Endothelial cell (in vitro differentiated cells): ENCODE measurements at regions not wholly inside any gene's neighbourhood (a gene's known extent, or its start where the extent isn't known, plus 50 kb on each side); places are given as distances from the start of the nearest gene placed in this dataset.

Source experiments
- DNase-seq: peaks from one replicate; pipeline ENCODE4 v3.0.0; 2021; ENCODE audit warnings: low spot score
- H3K27ac Mint-ChIP-seq: one replicate; pipeline ENCODE4 v1.8.0; 2021; ENCODE audit warnings: mixed read lengths, inconsistent platforms; ENCODE audit not compliant: unreplicated experiment
- H3K27me3 Mint-ChIP-seq: one replicate; pipeline ENCODE4 v1.8.0; 2021; ENCODE audit warnings: mild to moderate bottlenecking, moderate library complexity, mixed read lengths, inconsistent platforms; ENCODE audit not compliant: unreplicated experiment
- H3K36me3 Mint-ChIP-seq: one replicate; pipeline ENCODE4 v1.8.0; 2021; ENCODE audit warnings: mild to moderate bottlenecking, low read depth, mixed read lengths, inconsistent platforms; ENCODE audit not compliant: unreplicated experiment
- H3K4me1 Mint-ChIP-seq: one replicate; pipeline ENCODE4 v1.8.0; 2021; ENCODE audit warnings: mild to moderate bottlenecking, mixed read lengths, inconsistent platforms; ENCODE audit not compliant: unreplicated experiment
- H3K4me3 Mint-ChIP-seq: one replicate; pipeline ENCODE4 v1.8.0; 2021; ENCODE audit warnings: mild to moderate bottlenecking, mixed read lengths, inconsistent platforms; ENCODE audit not compliant: unreplicated experiment
- H3K9me3 Mint-ChIP-seq: one replicate; pipeline ENCODE4 v1.8.0; 2021; ENCODE audit warnings: mixed read lengths, inconsistent platforms; ENCODE audit not compliant: unreplicated experiment
- TF ChIP-seq, protein P1 (sequence below): fragments of 200-600 bp; sonication (generic); IDR thresholded peaks from one replicate; pipeline ENCODE4 v1.5.0; 2021; ENCODE audit warnings: antibody characterized with exemption; ENCODE audit not compliant: unreplicated experiment

DNA sequence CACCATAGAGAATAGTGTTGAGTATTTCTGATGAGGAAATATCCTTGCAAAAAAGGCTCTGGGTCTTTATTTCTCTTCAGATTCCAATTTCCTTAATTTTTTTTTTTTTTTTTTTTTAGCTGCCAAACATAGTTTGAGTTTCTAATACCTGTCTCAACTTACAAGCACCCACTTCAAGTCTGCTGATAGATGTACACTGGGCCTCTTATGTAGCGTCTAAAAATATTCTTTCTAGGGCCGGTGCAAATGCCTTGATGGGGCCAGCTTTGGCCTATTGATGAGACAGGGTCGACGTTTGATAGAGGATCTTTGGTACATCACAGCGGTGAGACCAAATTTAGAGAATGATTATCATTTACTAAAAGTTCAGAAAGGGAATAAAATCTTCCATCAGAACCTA is 626.4 kb downstream of the LMO4 start:
- Mint-ChIP-seq H3K4me1 (peaks cover 5% of the 10 kb centered on the region), H3K9me3 (no peaks in the 10 kb centered on the region), H3K36me3 (no peaks in the 10 kb centered on the region), H3K27ac (no peak overlapping the region), H3K27me3 (peaks cover 3% of the 10 kb centered on the region), H3K4me3 (no peak overlapping the region)
- DNase-seq: no peak
- TF ChIP-seq, protein P1, sequence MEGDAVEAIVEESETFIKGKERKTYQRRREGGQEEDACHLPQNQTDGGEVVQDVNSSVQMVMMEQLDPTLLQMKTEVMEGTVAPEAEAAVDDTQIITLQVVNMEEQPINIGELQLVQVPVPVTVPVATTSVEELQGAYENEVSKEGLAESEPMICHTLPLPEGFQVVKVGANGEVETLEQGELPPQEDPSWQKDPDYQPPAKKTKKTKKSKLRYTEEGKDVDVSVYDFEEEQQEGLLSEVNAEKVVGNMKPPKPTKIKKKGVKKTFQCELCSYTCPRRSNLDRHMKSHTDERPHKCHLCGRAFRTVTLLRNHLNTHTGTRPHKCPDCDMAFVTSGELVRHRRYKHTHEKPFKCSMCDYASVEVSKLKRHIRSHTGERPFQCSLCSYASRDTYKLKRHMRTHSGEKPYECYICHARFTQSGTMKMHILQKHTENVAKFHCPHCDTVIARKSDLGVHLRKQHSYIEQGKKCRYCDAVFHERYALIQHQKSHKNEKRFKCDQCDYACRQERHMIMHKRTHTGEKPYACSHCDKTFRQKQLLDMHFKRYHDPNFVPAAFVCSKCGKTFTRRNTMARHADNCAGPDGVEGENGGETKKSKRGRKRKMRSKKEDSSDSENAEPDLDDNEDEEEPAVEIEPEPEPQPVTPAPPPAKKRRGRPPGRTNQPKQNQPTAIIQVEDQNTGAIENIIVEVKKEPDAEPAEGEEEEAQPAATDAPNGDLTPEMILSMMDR: no peak

GRCh38 chr1:87956072-87956471 is 627.4 kb downstream of the LMO4 start:
- Mint-ChIP-seq H3K4me3 (no peak overlapping the region), H3K27ac (no peak overlapping the region), H3K27me3 (peaks cover 3% of the 10 kb centered on the region), H3K9me3 (no peaks in the 10 kb centered on the region), H3K36me3 (no peaks in the 10 kb centered on the region), H3K4me1 (peaks cover 5% of the 10 kb centered on the region)
- DNase-seq: no peak
- TF ChIP-seq, protein P1: no peak

- H3K9me3 Mint-ChIP-seq: no peaks in the 10 kb centered on the region
- H3K27me3 Mint-ChIP-seq: peaks cover 3% of the 10 kb centered on the region
- no peak overlapping the region for H3K4me3 Mint-ChIP-seq
- H3K4me1 Mint-ChIP-seq: peaks cover 4% of the 10 kb centered on the region
- H3K27ac Mint-ChIP-seq: no peak overlapping the region
- no peaks in the 10 kb centered on the region for H3K36me3 Mint-ChIP-seq
- TF ChIP-seq, protein P1: no peak
- DNase-seq: no peak
Measured at GRCh38 chr1:87956750-87957149, 628.1 kb downstream of the LMO4 start.

DNA sequence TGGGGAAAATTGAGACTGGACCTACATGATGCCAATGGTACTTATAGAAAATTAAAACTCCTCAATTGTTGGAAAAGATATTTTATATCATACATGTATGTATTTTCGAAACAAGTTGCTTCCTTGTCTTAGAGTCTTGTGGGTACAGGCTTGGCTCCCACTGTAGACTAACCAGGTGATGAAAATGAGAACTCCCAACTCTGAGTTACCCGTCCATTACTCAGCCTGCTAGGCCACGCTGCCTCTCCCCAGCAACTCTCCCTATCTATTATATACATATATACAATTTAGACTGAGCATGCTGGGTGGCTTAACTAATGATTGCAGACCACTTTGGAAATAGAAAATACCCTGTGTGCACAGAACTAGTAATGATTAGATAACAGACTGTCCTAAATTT is 628.7 kb downstream of the LMO4 start:
- Mint-ChIP-seq H3K27ac (no peak overlapping the region), H3K4me1 (no peaks in the 10 kb centered on the region), H3K36me3 (no peaks in the 10 kb centered on the region), H3K27me3 (no peaks in the 10 kb centered on the region), H3K4me3 (no peak overlapping the region), H3K9me3 (no peaks in the 10 kb centered on the region)
- TF ChIP-seq, protein P1: no peak
- DNase-seq: no peak

- TF ChIP-seq, protein P1: no peak
- Mint-ChIP-seq H3K27ac (no peak overlapping the region), H3K4me3 (no peak overlapping the region), H3K27me3 (no peaks in the 10 kb centered on the region), H3K4me1 (no peaks in the 10 kb centered on the region), H3K36me3 (no peaks in the 10 kb centered on the region), H3K9me3 (no peaks in the 10 kb centered on the region)
- no peak for DNase-seq
Measured at GRCh38 chr1:87958201-87958600, 629.5 kb downstream of the LMO4 start.
